Neural progenitor cell (in vitro differentiated cells): ENCODE measurements at regions not wholly inside any gene's neighbourhood (a gene's known extent, or its start where the extent isn't known, plus 50 kb on each side); places are given as distances from the start of the nearest gene placed in this dataset.

Source experiments
- CTCF ChIP-seq: fragments of 200-600 bp; sonication (generic); IDR thresholded peaks from 2 replicates; pipeline ENCODE4 v1.5.1; 2017; ENCODE audit warnings: antibody characterized with exemption, mild to moderate bottlenecking
- EZH2phosphoT487 ChIP-seq: fragments of 200-600 bp; sonication (generic); IDR thresholded peaks from 2 replicates; pipeline ENCODE4 v1.6.1; 2017; ENCODE audit warnings: antibody characterized with exemption

GRCh38 chr16:64150193-64150592 is 971.7 kb downstream of the CDH11 start:
- TF ChIP-seq CTCF, result no peak
- TF ChIP-seq EZH2phosphoT487, result no peak
